Activated T-helper 1 cell treated with anti-CD3 and anti-CD28 coated beads, Interleukin-2, amount 50 U/mL, for 16 hours (primary cell): ENCODE measurements at regions not wholly inside any gene's neighbourhood (a gene's known extent, or its start where the extent isn't known, plus 50 kb on each side); places are given as distances from the start of the nearest gene placed in this dataset.

Experiments
- DNase-seq, 2 donors: peaks; one replicate each; pipeline ENCODE4 v3.0.0-alpha.2; 2020; ENCODE audit warnings: low read depth in 1 of 2, low spot score in 1 of 2

DNA sequence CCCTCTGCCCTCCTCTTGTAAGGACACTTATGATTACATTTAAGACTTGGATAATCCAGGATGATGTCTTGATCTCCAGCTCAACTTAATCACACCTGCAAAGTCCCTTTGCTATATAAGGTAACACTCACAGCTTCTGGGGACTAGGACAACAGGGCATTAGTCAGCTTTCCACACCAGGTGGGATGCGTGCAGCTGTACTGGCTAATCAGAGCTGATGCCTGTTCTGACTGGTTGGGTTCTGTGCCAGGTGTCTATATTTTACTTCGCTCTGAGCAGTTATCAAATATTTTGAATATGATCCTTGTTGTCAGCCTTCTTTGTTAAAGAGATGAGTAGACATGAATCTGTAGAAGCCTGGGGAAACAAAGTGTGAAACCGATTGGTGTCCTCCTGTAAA is 115.5 kb upstream of the ATP8B1 start:
- no peak for DNase-seq

DNA sequence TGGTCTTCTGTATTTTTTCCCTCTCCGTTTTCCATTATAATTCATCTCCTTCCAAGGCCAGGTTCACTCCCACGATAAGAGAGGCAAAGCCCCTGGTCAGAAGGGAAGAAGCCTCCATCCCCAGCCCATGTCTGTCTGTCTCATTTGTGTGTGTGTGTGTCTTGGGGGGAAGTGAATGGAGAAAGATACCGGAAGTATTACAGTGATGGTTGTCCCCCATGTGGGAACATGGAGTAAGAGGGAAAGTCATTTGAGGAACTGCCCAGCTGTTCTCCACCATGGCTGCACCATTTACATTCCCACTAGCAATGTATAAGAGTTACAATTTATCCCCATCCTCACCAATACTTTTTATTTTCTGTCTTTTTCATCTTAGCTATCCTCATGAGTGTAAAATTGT is 113.6 kb upstream of the ATP8B1 start:
- DNase-seq, result no peak

DNA sequence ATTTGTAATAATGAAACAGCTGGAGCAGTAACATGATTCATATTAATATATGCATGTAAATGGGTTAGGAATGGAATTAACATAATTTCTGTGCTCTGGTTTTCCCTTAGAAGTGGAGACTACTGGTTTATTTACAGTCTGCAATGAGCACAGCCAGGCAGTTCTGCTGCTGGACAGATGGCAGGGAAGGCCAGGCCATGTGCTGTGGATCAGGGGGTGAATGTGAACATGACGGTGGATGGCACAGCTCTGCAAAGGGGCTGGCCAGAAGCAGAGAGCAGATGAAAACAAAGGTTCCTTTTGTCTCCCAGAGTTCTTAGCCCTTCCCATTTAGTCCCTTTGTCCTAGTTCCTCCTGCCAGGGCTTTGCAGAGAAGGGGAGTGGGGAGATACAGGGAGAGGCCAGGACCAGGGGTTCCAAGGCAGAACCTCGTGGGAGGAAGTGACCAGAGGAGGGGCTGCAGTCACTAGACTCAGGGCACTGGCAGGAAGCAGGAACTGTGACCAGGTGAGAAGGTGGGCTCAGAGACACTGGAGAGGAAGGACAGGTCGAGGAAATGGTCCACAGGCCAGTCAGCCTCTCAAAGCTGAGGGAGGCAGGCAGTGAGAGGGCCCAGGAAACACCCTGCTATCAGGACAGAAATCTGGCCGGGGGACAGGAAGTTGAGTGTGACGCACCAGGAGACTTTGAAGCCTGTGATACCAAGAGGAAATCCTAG is 112.9 kb upstream of the ATP8B1 start:
- DNase-seq, result no peak

DNA sequence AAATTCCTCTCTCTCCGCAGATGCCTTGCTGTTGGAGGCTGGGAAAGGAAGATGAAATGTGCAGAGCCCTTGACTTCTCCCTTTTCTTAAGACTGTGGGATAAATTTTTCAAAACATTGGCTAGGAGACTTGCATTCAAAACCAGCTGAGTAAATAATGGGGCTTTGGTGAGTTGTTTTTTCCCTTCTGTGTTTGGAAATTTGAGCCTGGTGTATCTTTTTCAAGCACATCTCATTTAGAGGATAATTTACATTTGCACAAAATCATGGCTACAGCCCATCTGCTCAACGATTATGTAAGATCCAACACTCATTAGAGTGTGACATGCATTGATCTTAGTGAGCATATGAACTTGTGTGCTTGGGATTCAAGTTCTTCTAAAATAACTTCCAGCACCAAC is 112.1 kb upstream of the ATP8B1 start:
- DNase-seq, result no peak

DNA sequence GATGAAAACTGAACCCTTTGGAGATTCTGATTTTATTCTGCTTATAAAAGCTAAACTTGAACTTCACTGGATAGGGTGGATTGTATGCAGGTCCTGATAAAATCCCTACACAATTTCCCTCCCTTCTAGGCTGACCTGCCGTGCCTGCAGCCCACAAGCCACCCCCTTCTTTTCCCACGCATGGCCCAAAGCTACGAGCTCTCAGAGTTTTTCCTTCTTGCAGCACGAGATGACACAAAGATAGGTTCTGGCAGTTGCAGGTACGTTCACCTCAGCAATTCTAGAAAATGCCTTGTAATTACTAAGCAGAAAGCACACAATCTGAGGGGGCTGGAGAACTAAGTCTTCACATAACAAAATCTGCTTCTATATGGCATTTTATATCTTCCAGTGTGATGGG is 110.6 kb upstream of the ATP8B1 start:
- DNase-seq, result no peak

DNA sequence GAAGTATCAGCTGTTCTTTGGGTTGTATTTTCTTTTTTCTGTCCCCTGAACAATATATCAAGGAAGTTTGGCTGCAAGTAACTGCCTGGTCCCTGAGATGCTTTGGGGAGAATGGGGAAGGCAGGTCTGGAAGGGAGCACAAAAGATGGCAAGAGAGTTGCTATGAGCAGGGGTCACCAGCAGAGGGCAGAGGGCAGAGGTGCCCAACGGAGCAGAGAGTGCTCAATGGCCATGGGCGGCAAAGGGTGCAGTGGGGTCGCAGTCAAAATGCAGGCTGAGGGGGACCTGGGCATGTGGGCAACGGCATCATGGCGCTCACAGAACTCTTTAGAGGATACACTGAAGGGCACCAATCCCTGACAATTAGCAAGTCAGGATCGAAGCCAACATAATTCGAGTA is 107.7 kb upstream of the ATP8B1 start:
- no peak for DNase-seq

DNA sequence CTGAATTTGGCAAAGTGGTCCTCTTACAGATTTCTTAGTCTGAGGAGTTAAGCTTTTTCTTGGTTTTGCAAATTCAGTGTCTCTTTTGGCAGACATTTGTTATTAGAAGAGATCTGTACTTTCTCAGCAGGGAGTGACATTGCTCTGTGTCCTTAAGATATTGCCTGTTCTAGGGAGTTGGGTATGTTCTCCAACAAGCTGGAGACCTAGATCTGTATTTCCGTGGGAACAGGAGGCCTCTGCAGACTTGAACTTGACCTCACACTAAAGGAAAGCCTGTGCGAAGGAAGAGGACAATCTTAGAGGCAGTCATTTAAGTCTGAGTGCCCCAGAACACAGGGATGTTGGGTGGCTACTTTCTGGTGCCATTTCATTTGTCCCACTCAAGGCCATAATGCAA is 107.0 kb upstream of the ATP8B1 start:
- DNase-seq, result no peak

DNA sequence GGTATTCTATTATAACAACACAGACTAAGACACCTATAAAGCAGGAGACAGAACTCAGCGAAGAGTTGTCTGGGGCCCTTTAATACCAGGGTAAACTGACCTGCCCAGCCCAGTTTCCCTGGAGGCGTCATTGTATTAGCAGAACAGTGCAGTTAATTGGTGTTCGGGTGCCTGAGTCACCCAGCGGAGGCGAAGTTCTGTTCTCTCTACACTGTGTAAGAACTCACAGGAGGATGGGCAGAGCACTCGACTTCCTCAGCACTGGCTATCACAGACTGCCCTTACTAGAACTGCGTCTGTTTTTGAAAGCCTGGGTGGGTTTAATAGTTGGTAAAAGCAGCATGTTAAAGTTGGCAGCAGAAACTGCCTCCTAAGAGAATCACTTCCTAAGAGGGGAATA is 106.5 kb upstream of the ATP8B1 start:
- DNase-seq, result no peak

DNA sequence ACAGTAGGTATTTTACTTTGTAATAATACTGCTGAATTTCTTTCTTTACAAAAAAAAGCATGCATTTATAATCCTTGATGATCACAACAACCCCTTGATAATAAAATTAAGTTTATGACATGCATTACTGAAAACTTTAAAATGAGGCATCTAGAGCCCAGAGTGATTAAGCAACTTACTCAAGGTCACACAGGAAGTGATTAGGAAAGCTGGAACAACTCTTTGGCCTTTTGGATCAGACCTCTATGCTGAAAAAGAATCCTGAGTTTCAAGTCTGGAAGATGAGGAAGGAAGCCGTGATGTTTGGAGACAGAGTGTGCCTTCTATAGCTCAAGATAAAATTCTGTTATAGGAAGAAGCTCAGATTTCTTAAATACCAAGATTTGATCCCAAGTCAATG is 105.0 kb upstream of the ATP8B1 start:
- DNase-seq, result no peak

DNA sequence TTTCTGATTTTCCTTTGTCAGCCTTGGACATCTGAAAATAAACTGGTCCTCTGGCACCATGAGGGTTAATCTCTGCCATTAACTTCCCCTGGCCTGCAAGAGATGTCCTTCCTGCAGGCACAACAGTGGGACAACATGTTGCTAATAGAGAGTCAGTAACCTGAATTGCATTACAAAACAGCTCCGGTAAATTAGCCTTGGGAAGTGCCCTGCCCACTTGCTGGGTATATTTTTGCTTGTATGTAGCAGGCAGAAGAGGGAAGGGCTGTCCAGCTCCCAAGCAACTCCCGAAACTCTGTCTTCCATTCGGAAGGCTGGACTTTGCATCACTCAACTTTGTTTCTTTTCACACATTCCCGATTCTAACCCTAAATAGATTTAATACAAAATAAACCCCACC is 104.4 kb upstream of the ATP8B1 start:
- DNase-seq, result no peak

DNA sequence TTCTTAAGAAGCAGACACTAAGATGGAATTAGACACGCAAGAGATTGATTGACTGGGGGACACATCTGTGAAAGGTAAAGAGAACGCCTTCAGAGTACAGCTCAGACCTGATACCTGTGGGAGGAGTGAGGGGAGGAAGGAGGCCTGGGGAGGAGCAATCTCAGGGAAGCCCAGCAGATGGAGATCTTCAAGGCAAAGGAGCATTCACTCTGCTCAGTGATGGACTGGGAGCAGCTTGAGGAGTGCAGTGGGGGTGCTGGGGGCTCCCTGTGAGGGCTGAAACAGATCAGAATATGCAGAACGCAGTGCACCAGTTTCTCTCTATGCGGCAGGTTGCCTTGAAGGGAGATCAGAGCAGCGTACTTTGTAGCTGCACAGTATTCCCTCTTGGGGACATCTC is 103.7 kb upstream of the ATP8B1 start:
- no peak for DNase-seq

DNA sequence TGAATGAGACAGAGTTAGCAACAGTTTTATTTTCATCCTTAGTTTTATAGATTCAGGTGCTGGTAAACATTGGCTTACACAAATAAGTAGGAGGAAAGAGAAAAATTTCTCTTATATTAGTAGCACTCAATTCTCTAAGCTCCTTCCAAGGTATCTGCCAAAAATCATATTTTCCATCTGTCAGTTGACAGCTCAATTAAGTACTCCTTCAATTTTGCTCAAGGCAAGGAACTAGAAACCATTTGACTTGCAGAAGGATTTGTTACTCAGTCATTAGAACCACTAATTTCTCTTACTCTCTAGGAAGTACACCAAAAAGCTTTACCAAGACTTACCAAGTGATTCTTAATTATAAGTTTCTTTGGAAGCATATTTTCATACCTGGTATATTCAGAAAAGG is 101.4 kb upstream of the ATP8B1 start:
- DNase-seq, result no peak

DNA sequence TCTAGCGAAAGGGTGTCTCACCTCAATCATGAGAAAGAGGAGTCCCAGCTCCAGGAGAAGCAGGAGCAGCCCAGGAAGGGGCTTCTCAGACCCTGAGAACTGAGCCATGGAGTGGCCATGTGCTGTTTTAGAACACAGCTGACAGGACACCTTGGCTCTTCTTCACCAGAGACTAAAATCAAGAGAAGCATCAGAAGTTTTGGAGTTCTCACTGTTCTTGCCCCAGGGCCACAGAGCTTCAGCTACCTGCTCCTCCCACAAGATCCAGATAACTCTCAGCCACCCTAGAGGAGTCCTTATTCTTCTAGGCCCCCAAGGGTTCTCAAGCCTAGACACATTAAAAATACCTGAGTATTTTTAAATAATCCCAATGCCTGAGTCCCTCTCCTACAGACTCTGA is 99.6 kb upstream of the ATP8B1 start:
- no peak for DNase-seq

DNA sequence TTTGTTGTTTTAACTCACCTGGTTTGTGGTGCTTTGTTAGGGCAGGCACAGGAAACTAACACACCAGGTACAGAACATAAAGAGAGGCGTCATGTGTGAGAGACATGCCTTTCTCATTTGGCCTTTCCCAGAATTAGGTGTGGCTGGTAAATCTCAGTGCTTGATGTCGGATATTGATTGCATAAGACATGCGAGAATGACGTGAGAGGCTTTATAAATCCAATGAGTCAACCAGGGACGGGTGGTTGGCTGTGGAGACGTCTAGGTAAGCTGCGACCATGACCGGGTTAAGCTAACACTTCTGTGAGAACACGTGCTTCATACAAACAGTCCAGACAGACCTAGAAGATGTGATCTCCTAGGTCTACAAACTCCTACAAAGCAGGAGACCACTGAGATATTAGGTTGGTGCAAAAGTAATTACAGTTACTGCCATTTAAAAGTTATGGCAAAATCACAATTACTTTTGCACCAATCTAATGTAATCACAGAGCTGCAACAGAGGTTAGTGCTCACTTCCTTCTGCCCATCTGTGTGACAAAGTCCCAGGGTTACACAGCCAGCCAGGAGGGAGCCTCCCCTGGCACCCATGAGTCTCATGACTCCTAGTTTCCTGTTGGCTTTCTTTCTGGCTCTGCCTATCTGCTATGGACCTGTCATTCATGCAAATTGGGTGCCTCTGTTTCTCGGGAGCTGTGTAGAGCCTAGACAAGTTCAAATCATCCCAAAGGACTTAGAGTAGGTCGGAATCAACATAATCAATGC is 98.9 kb upstream of the ATP8B1 start:
- DNase-seq, result no peak

DNA sequence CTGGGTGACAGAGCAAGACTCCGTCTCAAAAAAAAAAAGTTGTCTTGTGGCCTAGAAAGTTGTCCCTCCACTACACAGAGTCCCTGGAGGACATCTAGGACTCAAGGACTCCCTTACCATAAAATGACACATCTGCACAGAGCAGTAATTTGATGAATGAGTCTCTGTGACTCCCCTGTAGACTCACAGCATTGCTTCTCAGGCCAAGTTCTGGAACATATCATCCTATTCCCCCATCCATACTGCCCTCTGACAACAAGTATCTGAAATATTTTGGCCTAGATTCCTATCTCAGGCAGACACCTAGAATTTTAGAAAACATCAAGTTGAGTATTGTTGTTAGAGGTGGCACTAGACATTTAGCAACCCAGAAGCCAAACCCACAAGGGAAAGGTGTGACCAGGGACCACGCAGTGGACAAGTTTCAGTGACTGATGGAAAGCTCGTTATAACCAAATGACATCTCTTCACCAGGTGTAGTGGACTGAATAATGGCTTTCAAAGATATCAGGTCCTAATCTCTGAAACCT is 97.9 kb upstream of the ATP8B1 start:
- DNase-seq, result no peak

DNA sequence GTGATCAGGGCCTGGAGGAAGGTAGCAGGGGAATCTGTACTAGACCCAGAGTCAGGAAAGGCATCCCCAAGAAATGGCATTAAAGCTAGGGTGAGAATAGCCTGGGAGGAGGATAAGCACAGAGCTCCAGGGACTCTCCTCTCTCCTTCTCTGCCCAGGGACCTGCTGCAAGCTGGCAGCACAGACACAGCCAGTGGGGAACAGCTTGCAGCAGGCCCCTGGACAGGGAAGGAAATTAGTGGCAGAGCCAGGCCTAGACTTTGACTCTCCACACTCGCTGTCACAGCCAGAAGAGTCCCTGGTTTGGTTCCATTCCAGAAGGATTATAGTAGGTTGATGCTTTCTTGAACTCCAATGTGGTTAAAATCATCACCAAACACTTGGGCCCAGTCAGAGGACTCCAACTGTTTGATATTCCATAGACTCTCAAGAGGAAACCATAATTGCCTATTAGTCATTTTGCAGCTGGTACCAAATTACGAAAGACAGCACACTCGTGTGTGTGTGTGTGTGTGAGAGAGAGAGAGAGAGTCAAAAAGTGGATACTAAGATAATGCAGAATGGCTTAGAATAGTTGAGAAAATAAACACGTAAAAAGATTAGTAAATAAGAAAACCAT is 95.5 kb upstream of the ATP8B1 start:
- DNase-seq, result no peak

DNA sequence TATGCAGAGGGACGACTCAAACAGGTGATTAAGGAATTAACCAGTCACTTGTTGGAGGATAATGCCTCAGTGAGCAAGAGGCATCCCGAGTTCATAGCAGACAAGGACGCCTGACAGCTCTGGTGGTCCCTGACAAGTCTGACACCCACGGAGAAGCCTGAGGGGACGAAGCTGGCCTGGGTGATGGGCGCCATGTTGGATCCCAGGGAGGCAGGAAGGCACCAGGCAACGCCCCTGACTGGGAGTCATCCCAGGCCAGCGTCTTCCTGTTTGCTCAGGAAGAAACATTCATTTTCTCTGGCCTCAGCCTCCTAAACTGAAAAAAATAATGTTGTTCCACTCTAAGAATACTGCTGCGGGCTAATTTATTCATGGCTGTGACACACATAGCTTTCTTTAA is 92.1 kb upstream of the ATP8B1 start:
- no peak for DNase-seq

DNA sequence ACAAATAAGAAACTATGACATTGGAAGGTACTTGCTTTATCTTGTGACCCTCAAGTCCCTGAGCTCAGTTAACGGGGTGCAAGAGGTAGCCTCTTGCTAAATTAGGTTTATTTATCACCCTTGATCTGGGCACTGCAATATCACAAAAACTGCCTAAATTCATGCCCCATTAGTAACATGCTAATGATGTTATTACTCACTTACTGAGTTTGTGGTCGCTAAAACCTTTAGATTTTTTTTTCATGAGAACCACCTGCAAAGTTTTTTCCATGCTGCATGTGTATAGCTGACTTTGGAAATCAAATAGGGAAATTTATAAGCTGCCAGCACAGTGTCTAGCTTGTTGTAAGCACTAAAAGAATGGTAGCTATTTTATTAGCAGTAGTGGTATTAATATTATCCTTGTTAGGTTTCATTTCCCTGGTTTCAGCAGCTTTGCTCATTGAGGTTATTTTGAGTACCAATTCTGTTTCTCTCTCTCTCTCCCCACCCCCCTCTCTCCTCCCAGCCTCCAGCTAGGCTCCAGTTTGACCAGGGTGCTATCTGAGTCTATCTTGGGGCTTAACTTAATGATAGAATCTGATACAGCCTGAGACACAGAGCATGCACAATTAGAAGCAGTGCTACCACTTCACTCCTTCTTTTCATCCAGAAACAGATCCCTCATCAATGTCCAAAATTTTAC is 88.7 kb upstream of the ATP8B1 start:
- no peak for DNase-seq

DNA sequence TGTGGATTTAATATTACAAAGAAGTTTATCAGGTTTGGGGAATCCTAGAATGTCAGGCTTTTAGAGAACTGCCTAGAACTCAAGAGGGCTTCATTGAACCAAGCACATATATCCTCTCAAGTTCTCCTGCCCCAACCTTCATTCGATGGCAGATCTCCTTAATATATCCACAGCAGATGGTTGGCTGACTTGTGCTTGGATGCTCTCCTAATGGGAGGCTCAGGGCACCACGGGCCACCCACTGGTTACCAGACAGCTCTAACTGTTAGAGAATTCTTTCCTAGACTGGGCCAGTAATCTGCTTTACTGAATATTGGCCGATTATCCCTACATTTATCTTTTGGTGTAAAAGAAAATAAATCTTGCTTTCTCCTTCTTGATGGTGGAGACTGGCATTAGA is 87.2 kb upstream of the ATP8B1 start:
- DNase-seq, result no peak

DNA sequence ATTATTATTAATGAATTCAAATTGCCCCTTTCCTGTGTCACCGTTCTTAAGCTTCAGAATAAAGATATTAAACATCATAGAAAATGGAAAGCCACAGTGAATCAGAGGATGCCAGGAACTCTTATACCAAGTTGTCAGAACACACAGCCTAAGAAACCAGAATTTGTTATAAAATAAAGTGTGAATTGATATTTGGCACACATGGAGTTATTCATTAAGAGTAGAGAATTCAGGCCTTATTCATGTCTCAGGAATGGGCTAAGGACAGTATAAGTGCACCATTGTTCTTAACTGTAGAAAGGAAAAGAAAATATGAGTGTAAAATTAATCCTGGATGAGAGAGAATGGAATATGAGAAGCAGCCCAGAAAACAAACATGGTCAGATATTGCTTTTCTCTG is 86.7 kb upstream of the ATP8B1 start:
- DNase-seq, result no peak

DNA sequence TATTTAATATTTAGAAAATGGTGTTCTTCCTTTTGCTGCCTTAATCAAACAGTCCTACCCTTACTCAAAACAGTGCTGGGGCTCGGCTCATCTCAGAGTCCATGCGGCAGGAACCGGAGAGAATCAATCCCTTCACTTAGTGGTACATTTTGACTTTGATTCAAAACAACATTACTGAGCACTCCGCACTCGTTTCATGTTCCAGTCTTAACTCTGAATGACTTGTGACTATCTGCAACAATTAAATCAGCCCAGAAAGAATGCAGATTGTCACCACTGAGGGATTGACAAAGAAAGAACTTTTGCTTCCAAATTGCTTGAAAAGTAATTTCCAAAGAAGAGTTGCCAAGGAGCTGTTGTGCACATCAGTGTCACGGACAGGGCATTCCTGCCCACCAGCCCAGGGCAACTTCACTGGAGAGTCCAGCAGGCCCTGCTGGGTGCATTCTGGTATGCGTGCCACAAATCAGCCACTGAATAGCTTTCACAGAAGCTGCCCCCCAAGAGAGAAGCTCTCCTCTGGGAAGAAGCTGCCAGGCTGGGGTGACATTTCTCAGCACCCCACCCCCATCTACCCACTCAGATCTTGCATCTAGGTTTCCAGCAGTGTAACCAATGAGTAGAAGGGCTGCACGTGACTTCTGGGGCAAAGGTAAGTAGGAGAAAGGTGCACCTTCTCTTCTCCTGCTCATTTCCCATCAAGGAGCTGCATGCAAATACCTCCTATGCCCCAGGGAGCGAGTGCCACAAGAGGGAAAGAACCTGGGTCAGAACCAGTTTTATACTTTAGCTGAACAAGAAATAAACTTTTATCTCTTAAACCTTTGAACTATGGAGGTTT is 84.6 kb upstream of the ATP8B1 start:
- DNase-seq, result no peak
